ENCODE measurements at regions not wholly inside any gene's neighbourhood (a gene's known extent, or its start where the extent isn't known, plus 50 kb on each side); places are given as distances from the start of the nearest gene placed in this dataset.
"Not testable (repeated sequence)": the region's sequence is repeated elsewhere in the genome, so short reads cannot be mapped to it uniquely, and the experiment has no call there.

DNA sequence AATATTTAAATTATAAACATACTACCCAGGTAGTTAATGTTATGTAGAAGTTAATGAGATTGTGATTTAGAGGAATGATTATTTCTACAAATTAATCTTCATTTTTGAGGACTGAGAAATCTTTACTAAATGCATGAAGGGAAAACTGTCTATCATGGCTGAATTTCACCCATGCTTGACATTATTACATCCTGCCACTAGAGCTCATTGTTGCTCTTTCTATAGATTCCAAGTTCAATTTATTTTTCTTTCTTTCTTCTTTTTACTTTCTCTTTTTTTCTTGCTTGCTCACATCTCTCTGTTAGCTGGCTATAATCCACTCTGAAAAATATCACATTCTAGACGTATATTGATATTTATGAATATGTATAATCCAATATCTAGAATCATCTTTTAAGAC is 505.0 kb upstream of the KLHL1 start:
- peak; percentile 45 for DNase-seq

DNA sequence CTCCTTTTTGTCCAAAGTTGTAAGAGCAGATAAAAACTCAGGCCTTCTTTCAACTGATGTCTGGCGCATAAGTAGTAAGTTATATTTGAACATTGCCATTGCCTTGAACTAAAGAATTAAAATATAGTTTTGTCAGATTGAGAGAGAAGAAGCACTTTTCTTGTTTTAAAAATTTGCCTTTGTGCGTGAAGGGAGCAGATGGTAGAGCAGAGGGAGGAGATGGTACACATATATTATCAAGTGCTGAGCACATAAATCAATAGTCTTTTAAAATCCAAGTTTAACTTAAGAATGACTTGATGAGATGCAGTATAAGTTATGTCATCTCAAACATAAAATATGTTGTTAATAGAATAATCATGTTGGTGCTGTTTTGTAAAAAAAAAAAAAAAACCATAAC is 504.6 kb upstream of the KLHL1 start:
- DNase-seq: no peak

DNA sequence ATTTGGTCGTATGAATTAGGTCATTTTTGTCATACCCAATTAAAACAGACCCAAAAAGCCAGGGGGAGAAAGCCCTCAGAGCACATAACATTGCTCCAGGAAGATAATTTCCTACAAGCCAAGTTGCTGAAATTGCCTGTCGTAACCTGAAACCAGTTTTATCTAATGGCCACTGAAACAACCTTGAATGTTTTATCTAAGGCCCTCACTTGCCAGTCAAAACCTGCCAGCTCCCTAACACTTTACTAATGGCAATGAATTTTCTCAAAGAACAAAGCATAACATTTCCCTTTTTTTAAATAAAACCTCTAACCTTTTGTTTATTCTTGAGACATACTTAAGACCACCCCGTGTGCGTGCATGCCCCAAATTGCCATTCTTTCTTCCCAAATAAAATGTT is 496.2 kb upstream of the KLHL1 start:
- DNase-seq: no peak

DNA sequence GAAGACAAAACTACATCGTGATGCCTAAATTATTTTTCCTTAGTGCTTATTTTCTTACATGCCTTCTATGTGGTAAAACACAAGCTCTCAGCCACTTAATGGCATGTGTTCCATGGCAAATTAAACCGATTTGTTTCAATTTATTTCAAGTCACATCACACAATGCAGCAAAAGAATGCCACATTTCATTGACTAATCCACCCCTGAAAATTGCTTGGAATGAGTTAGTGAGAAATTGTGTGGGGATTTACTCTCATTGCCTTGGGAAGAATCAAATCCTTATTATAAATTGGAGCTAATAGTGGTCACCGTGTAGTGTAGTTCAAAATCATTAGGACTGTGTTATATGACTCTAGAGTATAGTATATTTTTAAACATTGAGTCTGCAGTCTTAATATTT is 485.5 kb upstream of the KLHL1 start:
- no peak for DNase-seq

DNA sequence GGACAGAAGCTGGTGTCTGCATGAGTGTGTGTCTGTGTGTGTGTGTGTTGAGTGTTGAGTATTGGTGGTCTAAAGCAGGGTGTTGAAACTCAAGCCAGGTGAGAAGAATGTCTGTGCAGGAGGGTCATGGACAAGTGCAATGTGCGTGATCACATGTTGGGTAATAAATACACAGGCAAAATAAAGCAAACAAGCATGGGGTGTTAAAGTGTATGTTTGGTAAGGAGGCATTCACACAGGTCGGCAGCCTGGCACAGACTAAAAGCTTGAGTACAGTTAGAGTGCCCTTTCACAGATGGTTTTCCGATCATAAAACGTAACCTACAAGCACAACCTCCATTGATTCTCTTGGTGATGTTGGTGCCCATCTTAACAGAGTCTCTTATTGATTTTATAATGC is 476.9 kb upstream of the KLHL1 start:
- no peak for DNase-seq

DNA sequence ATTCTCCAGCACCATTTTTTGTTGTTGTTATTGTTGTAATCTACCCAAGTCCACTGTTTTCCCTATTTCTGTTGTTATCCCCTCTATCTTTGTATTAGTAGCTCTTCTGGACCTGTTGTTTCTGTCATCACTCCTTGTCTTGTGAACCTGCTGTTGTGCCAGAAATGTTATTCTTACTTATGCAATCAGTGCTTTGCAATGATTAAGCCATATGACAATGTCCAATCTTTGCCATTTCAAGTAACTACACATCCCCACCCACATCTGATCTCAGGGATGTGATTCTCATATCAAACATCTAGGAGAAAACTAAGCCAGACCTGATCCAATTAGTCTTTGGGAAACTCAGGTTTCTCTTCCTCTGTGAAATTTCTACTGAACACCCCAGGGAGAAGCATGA is 472.6 kb upstream of the KLHL1 start:
- DNase-seq: no peak

DNA sequence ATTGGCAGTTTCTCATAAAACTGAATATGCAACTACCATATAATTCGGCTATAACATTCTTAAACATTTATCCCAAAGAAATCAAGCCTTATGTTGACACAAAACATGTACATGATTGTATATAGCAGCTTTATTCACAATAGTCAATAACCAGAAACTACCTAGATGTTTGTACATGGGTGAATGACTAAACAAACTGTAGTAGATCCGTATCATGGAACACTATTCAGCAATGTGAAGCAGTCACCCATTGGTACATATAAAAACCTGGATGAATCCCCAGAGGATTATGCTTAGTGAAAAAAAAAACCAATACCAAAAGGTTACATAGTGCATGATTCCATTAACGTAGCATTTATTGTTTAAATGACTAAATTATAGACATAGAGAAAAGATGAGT is 471.7 kb upstream of the KLHL1 start:
- DNase-seq: no peak

DNA sequence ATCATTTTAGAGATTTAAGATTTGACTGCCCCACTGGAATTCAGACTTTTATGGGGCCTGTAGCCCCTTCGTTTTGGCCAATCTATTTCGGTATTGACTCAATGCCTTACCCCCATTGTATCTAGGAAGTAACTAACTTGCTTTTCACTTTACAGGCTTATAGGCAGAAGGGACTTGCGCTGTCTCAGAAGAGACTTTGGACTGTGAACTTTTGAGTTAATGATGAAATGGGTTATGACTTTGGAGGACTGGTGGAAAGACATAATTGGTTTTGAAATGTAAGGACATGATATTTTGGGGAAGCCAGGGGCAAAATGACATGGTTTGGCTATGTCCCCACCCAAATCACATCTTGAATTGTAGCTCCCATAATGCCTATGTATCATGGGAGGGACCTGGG is 463.0 kb upstream of the KLHL1 start:
- DNase-seq: no peak

DNA sequence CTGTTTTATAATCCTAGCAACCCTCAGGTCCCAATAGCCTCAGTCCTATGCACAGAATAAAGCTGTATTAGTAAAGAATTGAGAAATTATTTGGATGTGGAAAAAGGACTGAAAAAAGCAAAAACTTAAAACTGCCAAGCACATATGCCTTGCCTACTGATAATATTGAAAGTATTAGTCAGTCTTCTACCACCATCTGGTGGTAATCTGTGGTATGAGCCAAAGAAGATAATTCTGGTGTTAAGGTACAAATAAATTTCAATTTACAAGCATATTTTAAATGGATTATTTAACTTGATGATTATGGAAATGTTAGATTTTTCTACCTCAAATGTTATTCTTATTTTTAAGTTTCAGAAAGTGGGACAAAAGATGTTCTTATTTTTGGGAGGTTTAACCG is 460.3 kb upstream of the KLHL1 start:
- peak; percentile 81 for DNase-seq

DNA sequence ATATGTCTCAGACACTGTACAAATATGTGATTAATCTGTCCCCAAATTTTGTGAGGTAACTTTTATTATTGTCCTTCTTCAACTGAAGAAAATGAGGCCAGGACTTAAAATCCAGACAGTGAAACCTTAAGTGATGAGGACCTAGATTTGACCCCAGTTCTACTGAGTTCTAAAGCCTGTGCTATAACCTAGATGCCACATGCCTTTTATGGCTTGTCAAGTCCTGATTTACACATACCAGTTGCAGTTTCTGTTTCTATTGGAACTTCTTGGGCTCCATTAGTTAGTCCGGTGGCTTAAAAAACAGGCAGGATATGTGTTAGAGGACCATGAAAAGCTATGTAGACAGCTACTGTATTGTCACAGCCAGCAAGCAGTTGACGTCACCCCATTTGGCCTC is 436.5 kb upstream of the KLHL1 start:
- no peak for DNase-seq

DNA sequence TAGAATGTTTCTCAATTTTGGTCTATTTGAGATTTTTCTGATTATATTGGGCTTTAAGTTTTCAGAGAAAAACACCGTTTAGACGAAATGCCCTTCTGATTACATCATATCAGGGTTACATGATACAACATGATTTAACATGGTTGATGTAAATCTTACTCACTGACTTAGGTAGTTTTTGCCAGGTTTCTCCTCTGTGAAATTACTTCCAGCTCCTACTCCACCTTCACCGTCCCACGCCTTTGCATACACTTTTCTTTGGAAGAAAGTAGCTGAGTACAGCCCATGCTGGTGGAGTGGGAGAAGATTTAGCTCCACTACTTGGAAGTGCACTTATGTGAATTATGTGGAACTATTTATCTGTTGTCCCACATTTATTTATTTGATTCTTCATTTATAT is 433.2 kb upstream of the KLHL1 start:
- no peak for DNase-seq

DNA sequence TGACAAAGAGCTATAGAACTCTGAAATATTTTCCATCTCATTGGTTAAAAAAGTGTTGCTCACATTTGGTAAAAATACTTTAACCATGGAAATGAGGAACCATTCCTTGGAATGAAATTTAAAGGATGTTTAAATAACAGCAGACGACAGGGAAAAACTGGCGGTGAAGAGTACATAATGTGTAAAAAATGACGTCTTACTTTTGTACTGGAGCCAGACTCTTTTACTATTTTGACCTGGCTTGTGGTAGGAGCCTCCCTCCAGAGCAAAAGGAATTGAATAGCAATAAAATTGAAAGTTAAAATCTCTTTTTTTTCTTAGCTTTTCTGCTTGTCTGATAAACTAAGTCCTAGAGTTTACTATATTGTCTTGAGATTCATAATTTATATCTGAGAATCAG is 426.2 kb upstream of the KLHL1 start:
- DNase-seq: no peak

DNA sequence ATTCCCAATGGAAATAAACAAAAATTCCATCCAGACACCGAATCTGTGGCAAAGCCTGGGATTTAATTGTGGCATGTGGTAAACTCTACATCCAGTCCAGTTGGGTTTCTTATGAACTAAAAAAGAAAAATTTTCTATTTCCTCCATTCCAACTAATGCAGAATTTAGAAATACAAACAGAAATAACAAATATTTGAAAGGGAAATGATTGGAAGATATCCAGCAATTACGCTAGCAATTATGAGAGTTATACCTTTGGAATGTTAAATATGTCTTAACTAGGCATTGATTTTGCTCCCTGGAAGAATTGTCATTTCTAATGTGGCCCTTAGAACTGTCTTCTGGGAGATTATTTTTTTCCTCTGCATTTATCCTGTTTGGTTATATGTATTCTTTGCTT is 421.4 kb upstream of the KLHL1 start:
- DNase-seq: no peak

DNA sequence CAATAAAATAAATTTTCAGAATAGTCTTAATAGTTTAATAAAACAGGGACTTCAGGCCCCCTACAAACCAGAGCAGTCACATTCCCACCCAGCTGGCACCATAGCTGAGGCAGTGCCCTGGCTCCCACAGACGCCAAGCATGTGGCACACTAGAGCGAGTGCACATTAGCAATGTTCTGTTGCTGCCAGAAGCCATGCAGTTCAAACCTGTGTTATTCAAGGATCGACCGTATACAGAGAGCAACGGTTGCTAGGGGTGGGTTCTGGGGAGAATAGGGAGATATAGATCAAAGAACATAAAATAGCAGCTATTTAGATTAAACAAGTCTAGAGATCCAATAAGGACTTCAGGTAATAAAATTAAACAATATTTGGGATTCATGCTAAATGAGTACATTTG is 419.3 kb upstream of the KLHL1 start:
- DNase-seq: no peak

DNA sequence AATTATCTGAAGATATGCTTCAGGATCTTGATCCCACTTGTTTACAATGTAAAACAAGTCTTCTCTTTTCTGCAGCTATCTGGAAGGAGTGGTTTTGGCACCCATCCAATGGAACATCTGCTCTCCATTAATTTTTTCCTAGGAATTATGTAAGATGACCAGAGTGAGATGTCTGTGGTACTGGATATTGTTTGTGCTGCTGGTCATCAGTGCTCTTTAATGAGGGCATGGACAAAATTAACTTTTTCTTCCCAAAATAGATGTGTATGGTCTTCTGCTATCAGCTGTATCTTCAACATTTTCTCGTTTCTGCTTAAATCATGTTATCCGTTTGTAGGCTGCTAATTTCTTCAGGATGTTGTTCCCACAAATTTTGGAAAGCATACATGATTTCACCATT is 415.4 kb upstream of the KLHL1 start:
- peak; percentile 22 for DNase-seq

DNA sequence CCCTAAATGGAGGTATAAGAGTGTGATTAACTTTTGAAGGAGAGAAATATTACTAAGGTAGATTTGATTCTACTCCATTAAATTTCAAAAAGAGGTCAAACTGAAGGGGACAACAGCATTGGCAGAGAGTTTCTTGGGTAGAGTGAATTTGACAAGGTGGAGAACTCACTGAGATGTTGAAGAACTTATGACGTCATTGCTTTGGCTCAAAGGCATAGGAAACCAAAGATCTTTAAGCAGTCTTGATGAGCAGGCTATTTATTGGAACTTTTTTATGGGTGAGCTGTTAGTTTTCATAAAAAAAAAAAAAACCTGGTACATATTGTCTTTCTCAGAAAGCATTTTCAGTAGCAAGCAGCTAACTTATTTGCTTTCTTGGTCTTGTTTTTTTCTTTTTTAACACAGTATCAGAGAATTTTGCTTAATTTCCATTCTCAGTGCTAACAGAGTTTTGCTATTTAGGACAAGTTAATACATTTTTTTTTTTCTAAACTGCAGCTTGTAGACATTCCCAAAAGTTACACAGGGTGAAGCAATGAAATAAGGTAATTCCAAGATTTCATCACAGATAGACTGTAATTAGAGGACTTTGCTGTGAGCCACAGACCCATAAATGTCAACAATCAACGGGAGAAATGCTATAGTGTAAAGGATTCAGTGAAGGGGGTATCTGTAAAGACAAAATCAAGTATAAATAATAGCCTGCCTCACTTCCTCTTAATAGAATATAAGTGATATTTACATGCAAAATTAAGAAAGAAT is 412.2 kb upstream of the KLHL1 start:
- DNase-seq: no peak

DNA sequence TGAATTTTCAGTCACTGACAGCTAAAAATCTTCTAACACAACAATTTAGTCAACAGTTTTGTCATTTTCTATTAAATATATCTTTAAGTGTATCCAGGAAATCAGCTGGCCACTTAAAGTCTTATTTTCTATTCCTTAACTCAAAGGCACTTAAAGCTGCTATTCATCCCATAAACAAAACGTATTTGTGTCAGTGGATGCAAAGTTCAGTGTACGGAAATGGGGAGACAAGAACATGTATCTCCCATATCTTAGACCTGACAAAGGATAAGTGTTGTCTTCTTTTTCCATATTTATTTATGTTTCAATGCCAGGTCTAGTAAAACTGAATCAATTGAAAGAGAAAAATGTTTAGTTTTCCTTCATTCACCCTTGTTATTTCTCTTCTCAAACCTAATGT is 409.8 kb upstream of the KLHL1 start:
- DNase-seq: no peak

DNA sequence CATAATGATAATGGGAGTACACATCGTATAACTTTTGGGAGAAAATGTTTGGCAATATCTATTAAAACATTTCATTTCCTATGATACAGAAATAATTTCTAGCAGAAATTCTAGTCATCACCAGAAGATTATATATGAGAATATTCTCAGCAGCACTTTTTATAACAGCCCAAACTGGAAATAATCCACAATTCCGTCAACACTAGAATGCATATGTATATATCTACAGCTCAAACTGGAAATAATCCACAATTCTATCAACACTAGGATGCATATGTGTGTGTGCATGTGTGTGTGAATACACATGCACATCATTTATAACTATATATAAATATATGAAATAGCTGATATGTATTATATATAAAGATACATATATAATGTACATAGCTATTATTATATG is 408.0 kb upstream of the KLHL1 start:
- DNase-seq: no peak

DNA sequence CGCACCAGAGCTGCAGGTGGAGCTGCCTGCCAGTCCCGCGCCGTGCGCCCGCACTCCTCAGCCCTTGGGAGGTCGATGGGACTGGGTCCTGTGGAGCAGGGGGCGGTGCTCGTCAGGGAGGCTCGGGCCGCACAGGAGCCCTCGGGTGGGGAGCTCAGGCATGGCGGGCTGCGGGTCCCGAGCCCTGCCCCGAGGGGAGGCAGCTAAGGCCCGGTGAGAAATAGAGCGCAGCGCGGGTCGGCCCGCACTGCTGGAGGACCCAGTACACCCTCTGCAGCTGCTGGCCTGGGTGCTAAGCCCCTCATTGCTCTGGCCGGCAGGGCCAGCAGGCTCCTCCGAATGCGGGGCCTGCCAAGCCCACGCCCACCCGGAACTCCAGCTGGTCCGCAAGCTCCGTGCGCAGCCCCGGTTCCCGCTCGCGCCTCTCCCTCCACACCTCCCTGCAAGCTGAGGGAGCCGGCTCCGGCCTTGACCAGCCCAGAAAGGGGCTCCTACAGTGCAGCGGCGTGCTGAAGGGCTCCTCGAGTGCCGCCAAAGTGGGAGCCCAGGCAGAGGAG is 403.7 kb upstream of the KLHL1 start:
- DNase-seq: not testable (repeated sequence)

DNA sequence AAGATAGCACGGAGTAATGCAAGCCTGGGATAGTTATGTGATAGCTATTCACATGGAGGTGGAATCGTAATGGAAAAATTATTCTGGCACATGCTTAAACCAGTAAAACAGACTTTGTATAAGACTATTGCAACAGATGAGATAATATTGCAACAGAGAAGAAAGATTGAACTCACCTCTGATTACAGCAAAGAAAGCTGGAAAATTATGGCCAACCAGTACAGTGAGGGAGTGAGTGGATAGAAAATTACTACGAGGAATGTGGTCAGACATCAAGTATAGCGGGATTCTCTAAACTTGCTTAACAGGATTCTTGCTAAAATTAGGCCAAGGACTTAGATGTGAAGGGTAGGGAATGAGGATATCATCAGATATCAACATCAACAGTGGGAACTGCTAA is 397.6 kb upstream of the KLHL1 start:
- peak; percentile 5 for DNase-seq

DNA sequence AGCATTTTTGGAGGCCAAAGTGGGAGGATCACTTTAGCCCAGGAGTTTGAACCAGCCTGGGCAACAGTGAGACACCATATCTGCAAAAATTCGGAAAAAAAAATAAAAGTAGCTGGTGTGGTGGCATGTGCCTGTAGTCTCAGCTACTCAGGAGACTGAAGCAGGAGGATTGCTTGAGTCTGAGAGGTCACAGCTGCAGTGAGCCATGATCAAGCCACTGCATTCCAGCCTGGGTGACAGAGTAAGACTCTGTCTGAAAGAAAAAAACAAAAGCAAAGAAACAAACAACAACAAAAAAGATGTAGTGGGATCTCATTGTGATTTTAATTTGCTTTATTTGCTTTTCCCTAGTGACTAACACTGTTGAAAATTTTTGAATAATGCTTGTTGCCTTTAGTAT is 394.7 kb upstream of the KLHL1 start:
- DNase-seq: no peak

DNA sequence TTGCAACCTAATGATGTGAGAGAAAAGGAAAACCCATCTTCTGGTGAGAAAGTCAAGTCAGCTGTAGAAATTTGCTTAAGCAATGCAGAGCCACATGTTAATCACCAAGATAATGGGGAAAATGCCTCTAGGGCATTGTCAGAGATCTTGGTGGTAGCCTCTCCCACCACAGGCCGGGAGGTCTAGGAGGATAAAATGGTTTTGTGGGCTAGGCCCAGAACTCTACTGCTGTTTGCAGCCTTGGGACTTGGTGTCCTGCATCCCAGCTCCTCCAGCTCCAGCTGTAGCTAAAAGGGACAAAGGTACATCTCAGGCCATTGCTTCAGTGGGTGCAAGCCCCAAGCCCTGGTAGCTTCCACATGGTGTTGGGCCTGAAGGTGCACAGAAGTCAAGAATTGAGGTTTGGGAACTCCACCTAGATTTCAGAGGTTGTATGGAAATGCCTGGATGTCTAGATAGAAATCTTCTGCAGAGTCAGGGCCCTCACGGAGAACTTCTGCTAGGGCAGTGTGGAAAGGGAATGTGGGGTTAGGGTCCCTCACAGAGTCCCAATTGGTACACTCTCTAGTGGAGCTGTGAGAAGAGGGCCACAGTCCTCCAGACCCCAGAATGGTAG is 382.2 kb upstream of the KLHL1 start:
- no peak for DNase-seq

DNA sequence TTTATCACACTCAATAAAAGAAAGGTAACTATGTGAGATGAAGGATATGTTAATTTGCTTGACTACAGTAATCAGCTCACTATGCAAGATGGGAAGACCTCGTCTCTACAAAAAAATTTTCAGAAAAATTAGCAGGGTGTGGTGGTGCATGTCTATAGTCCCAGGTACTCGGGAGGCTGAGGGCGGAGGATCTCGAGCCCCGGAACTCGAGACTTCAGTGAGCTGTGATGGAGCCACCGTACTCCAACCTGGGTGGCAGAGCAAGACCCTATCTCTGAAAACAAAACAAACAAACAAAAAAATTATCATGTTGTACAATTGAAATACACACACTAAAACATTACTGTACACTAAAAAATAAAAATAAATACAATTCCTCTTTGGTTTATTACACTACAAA is 376.7 kb upstream of the KLHL1 start:
- no peak for DNase-seq

DNA sequence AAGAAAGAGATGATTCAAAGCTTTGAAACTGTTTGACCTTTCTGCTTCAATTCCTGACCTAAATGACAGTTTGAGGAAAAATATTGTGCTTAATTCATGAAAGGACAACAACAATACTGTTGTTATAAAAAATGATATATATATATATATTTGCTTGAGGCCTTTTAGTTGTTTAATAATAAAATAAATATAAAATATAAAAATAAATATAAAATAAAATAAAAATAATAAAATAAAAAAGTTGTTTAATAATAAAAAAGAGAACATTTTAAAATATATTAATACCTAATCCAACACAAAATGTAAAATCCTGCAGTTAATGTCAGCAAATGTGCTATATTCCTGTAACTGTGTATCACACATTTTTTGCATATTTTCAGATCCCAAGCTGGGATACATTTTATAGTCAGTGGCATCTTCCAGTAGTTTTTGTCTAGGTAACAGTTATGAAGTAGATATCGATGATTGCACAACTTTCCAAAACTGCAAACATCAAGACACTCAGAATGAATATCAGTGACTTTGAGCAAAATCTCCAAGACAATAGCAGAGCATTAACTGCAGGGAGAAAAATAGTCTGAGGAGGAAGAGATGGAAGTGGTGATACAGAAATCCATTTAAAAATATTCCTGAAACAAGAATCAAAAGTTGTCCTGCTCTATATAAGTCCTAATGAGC is 375.5 kb upstream of the KLHL1 start:
- no peak for DNase-seq
